H1 (cell line): ENCODE measurements at regions not wholly inside any gene's neighbourhood (a gene's known extent, or its start where the extent isn't known, plus 50 kb on each side); places are given as distances from the start of the nearest gene placed in this dataset.

Experiments used
- CTCF ChIA-PET: fragments of 300-600 bp; sonication (Branson Sonifier 250); formaldehyde crosslinking; loops from one replicate; lab custom pipeline; 2021; ENCODE audit not compliant: partially characterized antibody; lab: Charles Lee
- POLR2A ChIA-PET: fragments of 300-600 bp; sonication (Branson Sonifier 250); formaldehyde crosslinking; loops from one replicate; lab custom pipeline; 2021; ENCODE audit warnings: inconsistent platforms; ENCODE audit not compliant: partially characterized antibody; lab: Charles Lee
- DNase-seq, 2 experiments: peaks; one replicate each; pipeline versions ENCODE4 v3.0.0 to v3.0.0-alpha.2; 2010 to 2022; ENCODE audit warnings: low spot score in 2 of 2, low read depth in 1 of 2, mixed read lengths in 1 of 2
- FAIRE-seq: peaks from 2 replicates; lab custom pipeline; 2011; peaks lifted over from hg19 to GRCh38; lab: Jason Lieb, UNC
- H2AFZ ChIP-seq: 2 replicates; pipeline ENCODE4 v1.8.1; 2012; ENCODE audit warnings: low read length, inconsistent platforms
- H2AK5ac ChIP-seq: 2 replicates; pipeline ENCODE4 v1.6.1; 2013; ENCODE audit warnings: low read depth, low read length
- H2BK120ac ChIP-seq: replicated peaks from 2 replicates; pipeline ENCODE3; 2013; ENCODE audit warnings: low read depth, low read length, inconsistent platforms
- H2BK12ac ChIP-seq: 2 replicates; pipeline ENCODE4 v1.6.1; 2013; ENCODE audit warnings: low read depth, low read length
- H2BK15ac ChIP-seq: 2 replicates; pipeline ENCODE4 v1.6.1; 2013; ENCODE audit warnings: low read length
- H2BK20ac ChIP-seq: 2 replicates; pipeline ENCODE4 v1.6.1; 2013; ENCODE audit warnings: low read length
- H2BK5ac ChIP-seq: 2 replicates; pipeline ENCODE4 v1.6.1; 2013; ENCODE audit warnings: low read depth, low read length
- H3K14ac ChIP-seq: 2 replicates; pipeline ENCODE4 v1.6.1; 2013; ENCODE audit warnings: inconsistent platforms; ENCODE audit not compliant: insufficient read length
- H3K18ac ChIP-seq: 2 replicates; pipeline ENCODE4 v1.6.1; 2013; ENCODE audit warnings: low read length; ENCODE audit errors: extremely low read depth
- H3K23ac ChIP-seq: 2 replicates; pipeline ENCODE4 v1.6.1; 2013; ENCODE audit warnings: inconsistent platforms; ENCODE audit not compliant: insufficient read length
- H3K23me2 ChIP-seq: 2 replicates; pipeline ENCODE4 v1.6.1; 2013; ENCODE audit warnings: low read depth, low read length
- H3K27ac ChIP-seq: 2 replicates; pipeline ENCODE4 v1.6.1; 2011; ENCODE audit warnings: low read depth, low read length, inconsistent platforms
- H3K27me3 ChIP-seq, 4 experiments: replicated peaks in 1 of 4; 1 replicate in 1 of 4; 2 replicates in 3 of 4; pipeline versions ENCODE4 v1.6.1 to v1.8.1; 2011 to 2013; ENCODE audit warnings: low read length in 3 of 4, mild to moderate bottlenecking in 3 of 4, inconsistent platforms in 2 of 4, mixed read lengths in 2 of 4, moderate library complexity in 1 of 4; ENCODE audit not compliant: control insufficient read depth in 3 of 4, insufficient read depth in 3 of 4; ENCODE audit errors: extremely low read depth in 1 of 4
- H3K36me3 ChIP-seq, 4 experiments: 2 replicates each; pipeline versions ENCODE4 v1.6.1 to v1.8.1; 2011 to 2013; ENCODE audit warnings: mild to moderate bottlenecking in 4 of 4, low read length in 3 of 4, moderate library complexity in 2 of 4, control low read depth in 1 of 4, inconsistent platforms in 1 of 4; ENCODE audit not compliant: insufficient read depth in 4 of 4, control insufficient read depth in 2 of 4
- H3K4ac ChIP-seq: replicated peaks from 2 replicates; pipeline ENCODE3; 2013; ENCODE audit warnings: low read length, low read depth, mixed read lengths, inconsistent platforms; ENCODE audit not compliant: insufficient read length
- H3K4me1 ChIP-seq, 4 experiments: replicated peaks in 1 of 4; 1 replicate in 1 of 4; 2 replicates in 3 of 4; pipeline versions ENCODE4 v1.6.1 to v1.8.1; 2011 to 2013; ENCODE audit warnings: low read length in 3 of 4, inconsistent platforms in 2 of 4, mixed read lengths in 1 of 4; ENCODE audit not compliant: insufficient read depth in 4 of 4, control insufficient read depth in 3 of 4
- H3K4me2 ChIP-seq, 2 experiments: 2 replicates each; pipeline versions ENCODE4 v1.6.1 to v1.8.1; 2011 to 2013; ENCODE audit warnings: low read depth in 2 of 2, low read length in 2 of 2, control low read depth in 1 of 2, inconsistent platforms in 1 of 2, mild to moderate bottlenecking in 1 of 2; ENCODE audit not compliant: insufficient read depth in 1 of 2
- H3K4me3 ChIP-seq, 4 experiments: fragments of 200-600, 300-600 bp in 1 of 4; sonication (generic), shearing (Covaris generic), sonication (Bioruptor Twin) in 1 of 4; 2 replicates each; pipeline versions ENCODE4 v1.5.1 to v1.8.1; 2011 to 2016; ENCODE audit warnings: low read length in 4 of 4, low read depth in 3 of 4, control low read depth in 2 of 4, inconsistent platforms in 2 of 4, mild to moderate bottlenecking in 2 of 4, mixed read lengths in 1 of 4, moderate library complexity in 1 of 4; ENCODE audit not compliant: insufficient read depth in 2 of 4; ENCODE audit errors: extremely low read depth in 1 of 4
- H3K56ac ChIP-seq: replicated peaks from 2 replicates; pipeline ENCODE3; 2013; ENCODE audit warnings: low read depth, mild to moderate bottlenecking, mixed read lengths, low read length, inconsistent platforms; ENCODE audit not compliant: insufficient read length
- H3K79me1 ChIP-seq: 2 replicates; pipeline ENCODE4 v1.6.1; 2013; ENCODE audit warnings: low read depth, low read length, control low read depth
- H3K79me2 ChIP-seq, 2 experiments: 2 replicates each; pipeline versions ENCODE4 v1.6.1 to v1.8.1; 2012 to 2013; ENCODE audit warnings: low read length in 2 of 2, mild to moderate bottlenecking in 2 of 2, inconsistent platforms in 1 of 2; ENCODE audit not compliant: insufficient read depth in 2 of 2, control insufficient read depth in 1 of 2
- H3K9ac ChIP-seq, 4 experiments: replicated peaks in 1 of 4; 1 replicate in 1 of 4; 2 replicates in 3 of 4; pipeline versions ENCODE4 v1.6.1 to v1.8.1; 2011 to 2013; ENCODE audit warnings: low read depth in 3 of 4, low read length in 3 of 4, control low read depth in 2 of 4, mild to moderate bottlenecking in 2 of 4, moderate library complexity in 2 of 4, inconsistent platforms in 1 of 4; ENCODE audit errors: extremely low read depth in 1 of 4
- H3K9me3 ChIP-seq, 2 experiments: 2 replicates each; pipeline versions ENCODE4 v1.6.1 to v1.8.1; 2012 to 2013; ENCODE audit warnings: mild to moderate bottlenecking in 2 of 2, moderate library complexity in 2 of 2, control low read depth in 1 of 2, inconsistent platforms in 1 of 2, low read depth in 1 of 2, low read length in 1 of 2, mixed read lengths in 1 of 2; ENCODE audit not compliant: insufficient read depth in 2 of 2
- H4K20me1 ChIP-seq, 2 experiments: replicated peaks in 1 of 2; 2 replicates each; pipeline versions ENCODE3 to v1.8.1; 2011 to 2013; ENCODE audit warnings: inconsistent platforms in 2 of 2, low read length in 2 of 2, mild to moderate bottlenecking in 1 of 2; ENCODE audit not compliant: insufficient read depth in 2 of 2, control insufficient read depth in 1 of 2
- H4K5ac ChIP-seq: 2 replicates; pipeline ENCODE4 v1.6.1; 2013; ENCODE audit warnings: low read length, low read depth, mixed read lengths, inconsistent platforms; ENCODE audit not compliant: insufficient read length
- H4K8ac ChIP-seq: 2 replicates; pipeline ENCODE4 v1.8.0; 2013; ENCODE audit warnings: mild to moderate bottlenecking, moderate library complexity, low read length, inconsistent platforms; ENCODE audit not compliant: insufficient read depth; ENCODE audit errors: extremely low read depth
- H4K91ac ChIP-seq: replicated peaks from 2 replicates; pipeline ENCODE3; 2013; ENCODE audit warnings: low read length, mixed read lengths, inconsistent platforms; ENCODE audit not compliant: insufficient read length
- BACH1 ChIP-seq: IDR thresholded peaks from 2 replicates; pipeline ENCODE4 v1.6.1; 2012; ENCODE audit warnings: low read length, improper control_type of control experiment
- CBX8 ChIP-seq: fragments of 300-800, 300-1000 bp; sonication (generic); IDR thresholded peaks from 2 replicates; pipeline ENCODE4 v1.7.1; 2016; ENCODE audit warnings: low read depth, low read length, borderline replicate concordance
- CEBPB ChIP-seq: IDR thresholded peaks from 2 replicates; pipeline ENCODE4 v1.6.1; 2012; ENCODE audit warnings: low read depth, low read length
- CREB1 ChIP-seq: IDR thresholded peaks from 2 replicates; pipeline ENCODE4 v1.6.1; 2012; ENCODE audit warnings: inconsistent platforms
- HDAC6 ChIP-seq: IDR thresholded peaks from one replicate; pipeline ENCODE4 v1.7.1; 2012; ENCODE audit warnings: low read depth, mild to moderate bottlenecking, inconsistent platforms, low read length, moderate library complexity
- KDM1A ChIP-seq: fragments of 200-600, 300-600 bp; sonication (generic); IDR thresholded peaks from 2 replicates; pipeline ENCODE4 v1.7.1; 2016; ENCODE audit warnings: mild to moderate bottlenecking, low read length, borderline replicate concordance
- RBBP5 ChIP-seq: IDR thresholded peaks from 2 replicates; pipeline ENCODE4 v1.7.1; 2012; ENCODE audit warnings: low read depth, mild to moderate bottlenecking, inconsistent platforms, low read length, moderate library complexity, borderline replicate concordance
- TAF7 ChIP-seq: optimal IDR thresholded peaks from 2 replicates; pipeline ENCODE3; 2011; ENCODE audit warnings: low read depth, mild to moderate bottlenecking, inconsistent platforms, low read length, moderate library complexity, borderline replicate concordance
- ZNF274 ChIP-seq: IDR thresholded peaks from 2 replicates; pipeline ENCODE4 v1.7.0; 2012; ENCODE audit warnings: low read length, borderline replicate concordance; ENCODE audit errors: extremely low read depth
- WGBS, 2 experiments: shearing (Covaris generic) in 1 of 2; methylation state at CpG; one replicate each; pipeline versions ENCODE4 v1.1.6 to v1.1.7; 2013 to 2015; ENCODE audit warnings: low lambda C conversion rate in 2 of 2, mixed read lengths in 2 of 2, inconsistent platforms in 1 of 2, low coverage in 1 of 2, missing lambda C conversion rate in 1 of 2; ENCODE audit not compliant: insufficient replicate concordance in 2 of 2, insufficient coverage in 1 of 2, insufficient read length in 1 of 2; ENCODE audit errors: extremely low coverage in 1 of 2, missing lambda C conversion rate in 1 of 2; 5-methylcytosine and 5-hydroxymethylcytosine counted together

DNA sequence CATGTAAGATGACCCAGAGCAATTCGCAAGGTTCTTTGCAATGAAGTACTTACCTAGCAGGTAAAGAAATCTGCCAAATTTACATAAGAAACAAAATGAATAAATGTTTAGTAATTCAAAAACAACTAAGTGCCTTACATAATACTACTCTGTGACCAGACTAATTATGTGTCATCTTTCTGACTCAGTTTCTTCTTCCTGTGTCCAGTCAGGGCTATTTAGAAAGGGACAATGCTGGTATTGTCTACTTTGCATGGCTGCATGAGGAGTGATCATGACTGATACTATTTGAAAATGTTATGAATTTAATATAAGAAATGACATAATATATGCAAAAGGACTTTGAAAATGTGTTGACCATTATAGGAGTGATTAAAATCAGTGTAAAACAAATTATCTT is 210.0 kb downstream of the TMEM161B start:
- Histone ChIP-seq H4K8ac (no peak overlapping the region), H2BK20ac (no peak overlapping the region), H3K56ac (no peak overlapping the region), H3K27ac (no peak overlapping the region), H3K9me3 (no peaks in the 10 kb centered on the region), H2AK5ac (no peak overlapping the region), H3K79me1 (no peaks in the 10 kb centered on the region), H3K4me2 (no peak overlapping the region), H2BK15ac (no peak overlapping the region), H2BK12ac (no peak overlapping the region), H4K91ac (no peak overlapping the region), H3K36me3 (no peaks in the 10 kb centered on the region), H3K4me3 (no peak overlapping the region), H3K4ac (no peak overlapping the region), H2AFZ (no peak overlapping the region), H2BK120ac (no peak overlapping the region), H3K9ac (no peak overlapping the region), H3K27me3 (no peaks in the 10 kb centered on the region), H2BK5ac (no peak overlapping the region), H4K5ac (no peak overlapping the region), H3K18ac (no peak overlapping the region), H3K23me2 (no peaks in the 10 kb centered on the region; the same call in 1 of the 2 replicates), H3K4me1 (no peaks in the 10 kb centered on the region), H3K23ac (no peak overlapping the region), H3K14ac (no peak overlapping the region), H3K79me2 (no peaks in the 10 kb centered on the region), H4K20me1 (no peaks in the 10 kb centered on the region)
- CTCF ChIA-PET = no interaction called here
- POLR2A ChIA-PET = no interaction called here
- FAIRE-seq (no peak), DNase-seq (no peak)
- WGBS, 2 experiments = 92% methylated on average over 1 of the region's 1 CpG; no CpG with 5 or more reads in 1 of the 2 experiments
- TF ChIP-seq CBX8 (no peak), HDAC6 (no peak), CREB1 (no peak), RBBP5 (no peak), KDM1A (no peak), BACH1 (no peak), TAF7 (no peak), ZNF274 (no peak), CEBPB (no peak)
